Renal cortical epithelial cell (primary cell): ENCODE measurements at regions not wholly inside any gene's neighbourhood (a gene's known extent, or its start where the extent isn't known, plus 50 kb on each side); places are given as distances from the start of the nearest gene placed in this dataset.
"Not testable (repeated sequence)": the region's sequence is repeated elsewhere in the genome, so short reads cannot be mapped to it uniquely, and the experiment has no call there.

Experiments
- DNase-seq: peaks from one replicate; pipeline ENCODE4 v3.0.0-alpha.2; 2011; ENCODE audit warnings: low read depth

- no peak for DNase-seq
These were observed 85.2 kb downstream of the FDX1 start for GRCh38 chr11:110514967-110515366.

- not testable (repeated sequence) for DNase-seq
These were observed 87.6 kb downstream of the FDX1 start for GRCh38 chr11:110517381-110517780.

GRCh38 chr11:110518809-110519514 lies 89.2 kb downstream of the FDX1 start:
- DNase-seq = no peak

- no peak for DNase-seq
These were observed 90.0 kb downstream of the FDX1 start for GRCh38 chr11:110519796-110520195.

- peak; percentile 39 for DNase-seq
These were observed 92.7 kb downstream of the FDX1 start for GRCh38 chr11:110522471-110522870.

GRCh38 chr11:110524238-110524637 lies 94.5 kb downstream of the FDX1 start:
- DNase-seq = no peak

GRCh38 chr11:110525883-110526282 lies 96.1 kb downstream of the FDX1 start:
- DNase-seq = peak; percentile 82

- DNase-seq = peak; percentile 18
These were observed 96.6 kb downstream of the FDX1 start for GRCh38 chr11:110526323-110526722.
